Chondrocyte (in vitro differentiated cells): ENCODE measurements at regions not wholly inside any gene's neighbourhood (a gene's known extent, or its start where the extent isn't known, plus 50 kb on each side); places are given as distances from the start of the nearest gene placed in this dataset.

Source experiments
- DNase-seq: peaks from one replicate; pipeline ENCODE4 v3.0.0; 2021; ENCODE audit warnings: mixed read lengths, low spot score
- H3K27ac Mint-ChIP-seq: one replicate; pipeline ENCODE4 v1.8.0; 2021; ENCODE audit warnings: mild to moderate bottlenecking, moderate library complexity, mixed read lengths; ENCODE audit not compliant: unreplicated experiment
- H3K27me3 Mint-ChIP-seq: 2 replicates; pipeline ENCODE4 v1.8.0; 2021; ENCODE audit warnings: low read depth, mixed read lengths
- H3K36me3 Mint-ChIP-seq: 2 replicates; pipeline ENCODE4 v1.8.0; 2021; ENCODE audit warnings: low read depth, mixed read lengths
- H3K4me1 Mint-ChIP-seq: 2 replicates; pipeline ENCODE4 v1.8.0; 2021; ENCODE audit warnings: low read depth, mild to moderate bottlenecking, mixed read lengths
- H3K4me3 Mint-ChIP-seq: one replicate; pipeline ENCODE4 v1.8.0; 2021; ENCODE audit warnings: mild to moderate bottlenecking, moderate library complexity, mixed read lengths; ENCODE audit not compliant: unreplicated experiment
- H3K9me3 Mint-ChIP-seq: 2 replicates; pipeline ENCODE4 v1.8.0; 2021; ENCODE audit warnings: low read depth, mixed read lengths
- TF ChIP-seq, protein P1 (sequence below): fragments of 200-600 bp; sonication (generic); IDR thresholded peaks from 2 replicates; pipeline ENCODE4 v1.5.0; 2021; ENCODE audit warnings: antibody characterized with exemption, mild to moderate bottlenecking, moderate library complexity

GRCh38 chr9:29882767-29883166 is 2309.5 kb upstream of the C9orf72 start:
- Mint-ChIP-seq H3K27me3 (peaks cover 6% of the 10 kb centered on the region), H3K4me3 (no peak overlapping the region), H3K36me3 (no peaks in the 10 kb centered on the region), H3K9me3 (no peaks in the 10 kb centered on the region), H3K27ac (no peak overlapping the region), H3K4me1 (no peaks in the 10 kb centered on the region)
- no peak for DNase-seq
- TF ChIP-seq, protein P1, sequence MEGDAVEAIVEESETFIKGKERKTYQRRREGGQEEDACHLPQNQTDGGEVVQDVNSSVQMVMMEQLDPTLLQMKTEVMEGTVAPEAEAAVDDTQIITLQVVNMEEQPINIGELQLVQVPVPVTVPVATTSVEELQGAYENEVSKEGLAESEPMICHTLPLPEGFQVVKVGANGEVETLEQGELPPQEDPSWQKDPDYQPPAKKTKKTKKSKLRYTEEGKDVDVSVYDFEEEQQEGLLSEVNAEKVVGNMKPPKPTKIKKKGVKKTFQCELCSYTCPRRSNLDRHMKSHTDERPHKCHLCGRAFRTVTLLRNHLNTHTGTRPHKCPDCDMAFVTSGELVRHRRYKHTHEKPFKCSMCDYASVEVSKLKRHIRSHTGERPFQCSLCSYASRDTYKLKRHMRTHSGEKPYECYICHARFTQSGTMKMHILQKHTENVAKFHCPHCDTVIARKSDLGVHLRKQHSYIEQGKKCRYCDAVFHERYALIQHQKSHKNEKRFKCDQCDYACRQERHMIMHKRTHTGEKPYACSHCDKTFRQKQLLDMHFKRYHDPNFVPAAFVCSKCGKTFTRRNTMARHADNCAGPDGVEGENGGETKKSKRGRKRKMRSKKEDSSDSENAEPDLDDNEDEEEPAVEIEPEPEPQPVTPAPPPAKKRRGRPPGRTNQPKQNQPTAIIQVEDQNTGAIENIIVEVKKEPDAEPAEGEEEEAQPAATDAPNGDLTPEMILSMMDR = no peak

- Mint-ChIP-seq H3K9me3 (no peaks in the 10 kb centered on the region), H3K4me1 (no peaks in the 10 kb centered on the region), H3K36me3 (no peaks in the 10 kb centered on the region), H3K27me3 (peaks cover 5% of the 10 kb centered on the region), H3K4me3 (no peak overlapping the region), H3K27ac (no peak overlapping the region)
- no peak for DNase-seq
- TF ChIP-seq, protein P1 = no peak
Observed at GRCh38 chr9:29906065-29906464, 2332.8 kb upstream of the C9orf72 start.

DNA sequence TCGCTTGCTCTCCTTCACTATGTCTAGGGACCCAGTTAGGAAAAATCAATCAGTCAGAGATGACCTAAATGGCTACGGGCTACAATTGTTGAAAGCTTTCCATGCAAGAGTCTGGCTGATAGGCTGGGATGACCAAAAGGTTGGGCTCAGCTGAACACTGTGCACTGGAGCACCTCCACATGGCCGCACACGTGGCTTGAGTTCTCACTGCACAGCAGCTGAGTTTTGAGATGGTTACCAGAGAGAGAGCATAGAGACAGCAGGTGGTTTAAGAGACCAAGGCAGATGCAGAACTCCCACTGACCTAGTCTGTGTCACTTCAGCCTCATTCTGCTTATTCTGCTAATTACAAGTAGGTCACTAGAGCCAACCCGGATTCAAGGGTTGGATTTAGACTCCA is 2354.8 kb upstream of the C9orf72 start:
- TF ChIP-seq, protein P1 = no peak
- no peak overlapping the region for H3K27ac Mint-ChIP-seq

GRCh38 chr9:29939559-29939958 is 2366.3 kb upstream of the C9orf72 start:
- Mint-ChIP-seq H3K4me1 (no peaks in the 10 kb centered on the region), H3K4me3 (no peak overlapping the region), H3K9me3 (peaks cover 18% of the 10 kb centered on the region), H3K36me3 (peaks cover 2% of the 10 kb centered on the region), H3K27me3 (no peaks in the 10 kb centered on the region), H3K27ac (no peak overlapping the region)
- TF ChIP-seq, protein P1 = no peak
- DNase-seq = no peak

More for the DNA sequence above, 2354.8 kb upstream of the C9orf72 start:
- no peaks in the 10 kb centered on the region for H3K27me3 Mint-ChIP-seq
- no peaks in the 10 kb centered on the region for H3K4me1 Mint-ChIP-seq
- no peaks in the 10 kb centered on the region for H3K9me3 Mint-ChIP-seq
- DNase-seq = no peak
- no peak overlapping the region for H3K4me3 Mint-ChIP-seq
- no peaks in the 10 kb centered on the region for H3K36me3 Mint-ChIP-seq

DNA sequence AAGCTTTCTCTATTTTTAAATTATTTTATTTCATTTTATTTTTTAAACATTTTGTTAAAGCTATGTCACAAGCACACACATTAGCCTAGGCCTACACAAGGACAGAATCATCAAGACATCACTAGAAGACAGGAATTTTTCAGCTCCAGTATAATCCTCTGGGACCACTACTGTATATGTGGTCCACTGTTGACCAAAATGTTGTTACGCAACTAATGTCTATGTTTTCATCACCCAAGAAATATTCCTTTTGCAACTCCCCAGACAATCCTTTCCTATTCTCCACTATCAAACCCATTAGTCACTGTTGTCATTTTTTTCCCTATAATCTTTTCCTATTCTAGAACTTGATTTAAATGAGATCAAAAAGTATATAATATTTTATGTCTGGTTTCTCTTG is 2371.7 kb upstream of the C9orf72 start:
- Mint-ChIP-seq H3K27me3 (peaks cover 9% of the 10 kb centered on the region), H3K9me3 (no peaks in the 10 kb centered on the region), H3K4me3 (no peak overlapping the region), H3K4me1 (no peaks in the 10 kb centered on the region), H3K36me3 (no peaks in the 10 kb centered on the region), H3K27ac (no peak overlapping the region)
- no peak for DNase-seq
- TF ChIP-seq, protein P1 = no peak
